ENCODE measurements at regions not wholly inside any gene's neighbourhood (a gene's known extent, or its start where the extent isn't known, plus 50 kb on each side); places are given as distances from the start of the nearest gene placed in this dataset.
A peak's percentile ranks its signal among the peaks of the same experiment; 100 is the strongest.

DNA sequence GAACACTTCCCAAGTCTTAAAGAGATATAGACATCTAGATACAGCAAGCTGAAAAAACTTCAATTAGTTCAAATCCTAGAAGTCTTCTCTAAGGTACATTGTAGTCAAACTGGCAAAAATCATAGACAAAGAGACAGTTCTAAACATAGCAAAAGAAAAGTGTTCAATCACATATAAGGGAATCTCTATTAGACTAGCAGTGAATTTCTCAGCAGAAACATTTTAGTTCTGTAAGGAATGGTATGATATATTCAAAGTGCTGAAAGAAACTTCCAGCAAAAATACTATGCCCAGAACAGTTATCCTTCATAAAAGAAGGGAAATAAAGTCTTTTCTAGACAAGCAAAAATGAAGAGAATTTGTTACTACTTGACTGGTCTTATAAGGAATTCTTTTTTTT is 186.3 kb upstream of the SYNCRIP start:
- Histone ChIP-seq H3K9ac (ENCODE audit: extremely low read depth, low read length, poor library complexity, severe bottlenecking) (no peak overlapping the region), H3K9me3 (ENCODE audit: control insufficient read depth, low read length) (peaks cover 7% of the 10 kb centered on the region), H3K4me1 (ENCODE audit: control insufficient read depth, insufficient read depth, low read length) (no peaks in the 10 kb centered on the region), H3K27me3 (ENCODE audit: control insufficient read depth, insufficient read depth, low read length, poor library complexity, severe bottlenecking) (no peaks in the 10 kb centered on the region), H3K4me3 (ENCODE audit: low read length) (no peak overlapping the region), H3K27ac (ENCODE audit: low read depth, low read length) (no peak overlapping the region), H3K36me3 (ENCODE audit: control insufficient read depth, insufficient read depth, low read length) (no peaks in the 10 kb centered on the region)
- peaks cover 4% of the 10 kb centered on the region for H3K27me3 Mint-ChIP-seq (ENCODE audit: insufficient read depth)
- H3K9me3 Mint-ChIP-seq, result peaks cover 45% of the 10 kb centered on the region
- DNase-seq, result no peak
- H3K4me3 Mint-ChIP-seq, result no peak overlapping the region
- TF ChIP-seq, protein P1, sequence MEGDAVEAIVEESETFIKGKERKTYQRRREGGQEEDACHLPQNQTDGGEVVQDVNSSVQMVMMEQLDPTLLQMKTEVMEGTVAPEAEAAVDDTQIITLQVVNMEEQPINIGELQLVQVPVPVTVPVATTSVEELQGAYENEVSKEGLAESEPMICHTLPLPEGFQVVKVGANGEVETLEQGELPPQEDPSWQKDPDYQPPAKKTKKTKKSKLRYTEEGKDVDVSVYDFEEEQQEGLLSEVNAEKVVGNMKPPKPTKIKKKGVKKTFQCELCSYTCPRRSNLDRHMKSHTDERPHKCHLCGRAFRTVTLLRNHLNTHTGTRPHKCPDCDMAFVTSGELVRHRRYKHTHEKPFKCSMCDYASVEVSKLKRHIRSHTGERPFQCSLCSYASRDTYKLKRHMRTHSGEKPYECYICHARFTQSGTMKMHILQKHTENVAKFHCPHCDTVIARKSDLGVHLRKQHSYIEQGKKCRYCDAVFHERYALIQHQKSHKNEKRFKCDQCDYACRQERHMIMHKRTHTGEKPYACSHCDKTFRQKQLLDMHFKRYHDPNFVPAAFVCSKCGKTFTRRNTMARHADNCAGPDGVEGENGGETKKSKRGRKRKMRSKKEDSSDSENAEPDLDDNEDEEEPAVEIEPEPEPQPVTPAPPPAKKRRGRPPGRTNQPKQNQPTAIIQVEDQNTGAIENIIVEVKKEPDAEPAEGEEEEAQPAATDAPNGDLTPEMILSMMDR (conservative IDR thresholded peaks at IDR 0.05), result no peak
- H3K27ac Mint-ChIP-seq, result no peak overlapping the region
- H3K36me3 Mint-ChIP-seq (ENCODE audit: low read depth), result no peaks in the 10 kb centered on the region
- H3K4me1 Mint-ChIP-seq, result no peaks in the 10 kb centered on the region

DNA sequence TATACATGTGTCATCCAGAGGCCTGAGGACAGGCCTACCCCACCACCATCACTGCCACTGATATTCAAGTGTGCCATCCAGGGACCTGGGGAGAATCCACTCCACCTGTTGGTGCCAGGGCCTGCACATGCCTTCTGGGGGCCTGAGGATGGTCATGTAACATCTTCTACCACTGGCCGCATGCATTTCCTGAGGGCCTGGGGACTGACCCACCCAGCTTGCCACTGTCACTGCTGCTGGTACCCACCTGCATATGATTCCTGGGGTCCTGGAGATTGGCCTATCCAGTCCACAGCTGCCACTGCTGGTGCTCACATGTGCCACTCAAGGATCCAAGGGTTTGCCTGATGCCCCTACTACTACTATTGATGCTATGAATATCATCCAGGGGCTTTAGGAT is 184.3 kb upstream of the SYNCRIP start:
- Mint-ChIP-seq H3K27me3 (ENCODE audit: insufficient read depth) (no peaks in the 10 kb centered on the region), H3K4me1 (no peaks in the 10 kb centered on the region), H3K27ac (no peak overlapping the region), H3K36me3 (ENCODE audit: low read depth) (no peaks in the 10 kb centered on the region), H3K4me3 (no peak overlapping the region), H3K9me3 (peaks cover 35% of the 10 kb centered on the region)
- DNase-seq, result no peak
- Histone ChIP-seq H3K27me3 (ENCODE audit: control insufficient read depth, insufficient read depth, low read length, poor library complexity, severe bottlenecking) (no peaks in the 10 kb centered on the region), H3K4me3 (ENCODE audit: low read length) (no peak overlapping the region), H3K27ac (ENCODE audit: low read depth, low read length) (no peak overlapping the region), H3K36me3 (ENCODE audit: control insufficient read depth, insufficient read depth, low read length) (no peaks in the 10 kb centered on the region), H3K9ac (ENCODE audit: extremely low read depth, low read length, poor library complexity, severe bottlenecking) (no peak overlapping the region), H3K4me1 (ENCODE audit: control insufficient read depth, insufficient read depth, low read length) (no peaks in the 10 kb centered on the region), H3K9me3 (ENCODE audit: control insufficient read depth, low read length) (peaks cover 20% of the 10 kb centered on the region)
- 88 to 100% methylated on average over 1 of the region's 1 CpG for WGBS, 2 experiments (ENCODE audit: insufficient coverage in 1 of 2, insufficient read length in 1 of 2)
- TF ChIP-seq, protein P1 (conservative IDR thresholded peaks at IDR 0.05), result no peak

DNA sequence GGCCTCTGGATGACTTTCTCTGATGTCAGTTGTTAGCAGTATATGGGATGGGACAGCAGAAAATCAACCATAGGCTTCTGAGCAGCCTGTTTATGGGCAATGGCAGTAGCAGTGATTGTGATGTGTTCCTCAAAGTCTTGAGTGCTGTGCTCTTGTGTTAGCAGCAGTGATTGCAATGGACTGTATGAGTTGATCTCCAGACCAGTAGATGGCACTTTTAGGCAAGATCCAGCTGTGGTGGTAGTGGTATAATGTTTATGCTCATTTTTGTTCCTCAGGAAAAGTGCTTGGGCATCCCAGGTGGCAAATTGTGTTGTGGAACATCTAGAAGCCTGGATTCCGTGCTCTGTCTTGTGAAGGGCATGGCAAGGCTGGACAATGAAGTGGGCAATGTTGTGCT is 181.6 kb upstream of the SYNCRIP start:
- Histone ChIP-seq H3K9ac (ENCODE audit: extremely low read depth, low read length, poor library complexity, severe bottlenecking) (no peak overlapping the region), H3K9me3 (ENCODE audit: control insufficient read depth, low read length) (peaks cover 20% of the 10 kb centered on the region), H3K36me3 (ENCODE audit: control insufficient read depth, insufficient read depth, low read length) (no peaks in the 10 kb centered on the region), H3K27ac (ENCODE audit: low read depth, low read length) (no peak overlapping the region), H3K4me1 (ENCODE audit: control insufficient read depth, insufficient read depth, low read length) (no peaks in the 10 kb centered on the region), H3K4me3 (ENCODE audit: low read length) (no peak overlapping the region), H3K27me3 (ENCODE audit: control insufficient read depth, insufficient read depth, low read length, poor library complexity, severe bottlenecking) (no peaks in the 10 kb centered on the region)
- no peak overlapping the region for H3K4me3 Mint-ChIP-seq
- no peak for DNase-seq
- WGBS, 2 experiments (ENCODE audit: insufficient coverage in 1 of 2, insufficient read length in 1 of 2), result 88 to 93% methylated on average over 1 of the region's 1 CpG
- no peaks in the 10 kb centered on the region for H3K4me1 Mint-ChIP-seq
- TF ChIP-seq, protein P1 (conservative IDR thresholded peaks at IDR 0.05), result peak; percentile 21
- H3K27ac Mint-ChIP-seq, result no peak overlapping the region
- peaks cover 37% of the 10 kb centered on the region for H3K9me3 Mint-ChIP-seq
- no peaks in the 10 kb centered on the region for H3K27me3 Mint-ChIP-seq (ENCODE audit: insufficient read depth)
- H3K36me3 Mint-ChIP-seq (ENCODE audit: low read depth), result no peaks in the 10 kb centered on the region

Measured in endodermal cell (in vitro differentiated cells).